ENCODE measurements at regions not wholly inside any gene's neighbourhood (a gene's known extent, or its start where the extent isn't known, plus 50 kb on each side); places are given as distances from the start of the nearest gene placed in this dataset.

DNA sequence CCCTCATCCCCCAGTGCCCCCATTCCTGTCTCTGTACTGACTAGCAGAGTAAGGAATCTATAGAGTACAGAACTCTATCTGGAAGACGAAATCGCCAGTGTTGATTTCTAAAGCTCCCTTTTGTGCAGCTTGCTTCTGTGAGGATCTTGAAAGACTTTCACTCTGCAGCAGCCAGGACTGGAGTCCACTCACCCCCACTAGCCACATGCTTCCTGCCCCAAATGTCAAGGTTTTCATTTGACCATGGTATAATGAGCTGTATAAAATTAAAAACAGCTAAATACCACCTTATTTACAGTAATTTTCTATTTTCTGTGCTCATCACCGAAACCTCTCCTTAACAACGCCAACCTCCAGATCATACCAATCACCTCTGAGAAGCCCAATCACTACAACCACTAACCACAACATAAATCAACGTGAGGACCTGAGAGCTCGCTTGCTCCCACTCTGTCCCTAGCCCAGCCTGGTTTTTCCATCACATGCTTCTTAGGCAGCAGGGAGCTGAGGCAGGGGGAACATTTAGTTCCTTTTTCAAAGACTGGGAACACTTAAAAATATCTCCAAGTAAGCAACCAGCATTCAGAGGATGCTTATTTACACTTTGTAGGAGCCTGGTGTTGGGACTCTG, 56.1 kb upstream of the IRF2BP2 start:
- TF ChIP-seq FOXM1 (IDR thresholded peaks at IDR 0.05; ENCODE audit: borderline replicate concordance, low read depth) (no peak), CREB1 (IDR thresholded peaks at IDR 0.05; ENCODE audit: low read depth) (no peak), EP300 (IDR thresholded peaks at IDR 0.05; ENCODE audit: borderline replicate concordance) (no peak), ZBTB7A (IDR thresholded peaks at IDR 0.05; ENCODE audit: low read depth) (no peak), EGR1 (IDR thresholded peaks at IDR 0.05) (no peak), YY1 (IDR thresholded peaks at IDR 0.05; ENCODE audit: low read depth) (no peak), NFIC (IDR thresholded peaks at IDR 0.05) (no peak), RAD21 (IDR thresholded peaks at IDR 0.05; ENCODE audit: low read depth) (no peak), TCF12 (IDR thresholded peaks at IDR 0.05; ENCODE audit: low read depth) (no peak), TAF1 (IDR thresholded peaks at IDR 0.05; ENCODE audit: low read depth) (no peak), TEAD4 (IDR thresholded peaks at IDR 0.05) (no peak)
- TF ChIP-seq, protein P1, sequence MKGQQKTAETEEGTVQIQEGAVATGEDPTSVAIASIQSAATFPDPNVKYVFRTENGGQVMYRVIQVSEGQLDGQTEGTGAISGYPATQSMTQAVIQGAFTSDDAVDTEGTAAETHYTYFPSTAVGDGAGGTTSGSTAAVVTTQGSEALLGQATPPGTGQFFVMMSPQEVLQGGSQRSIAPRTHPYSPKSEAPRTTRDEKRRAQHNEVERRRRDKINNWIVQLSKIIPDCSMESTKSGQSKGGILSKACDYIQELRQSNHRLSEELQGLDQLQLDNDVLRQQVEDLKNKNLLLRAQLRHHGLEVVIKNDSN (IDR thresholded peaks at IDR 0.05) = no peak
- TF ChIP-seq, protein P2, sequence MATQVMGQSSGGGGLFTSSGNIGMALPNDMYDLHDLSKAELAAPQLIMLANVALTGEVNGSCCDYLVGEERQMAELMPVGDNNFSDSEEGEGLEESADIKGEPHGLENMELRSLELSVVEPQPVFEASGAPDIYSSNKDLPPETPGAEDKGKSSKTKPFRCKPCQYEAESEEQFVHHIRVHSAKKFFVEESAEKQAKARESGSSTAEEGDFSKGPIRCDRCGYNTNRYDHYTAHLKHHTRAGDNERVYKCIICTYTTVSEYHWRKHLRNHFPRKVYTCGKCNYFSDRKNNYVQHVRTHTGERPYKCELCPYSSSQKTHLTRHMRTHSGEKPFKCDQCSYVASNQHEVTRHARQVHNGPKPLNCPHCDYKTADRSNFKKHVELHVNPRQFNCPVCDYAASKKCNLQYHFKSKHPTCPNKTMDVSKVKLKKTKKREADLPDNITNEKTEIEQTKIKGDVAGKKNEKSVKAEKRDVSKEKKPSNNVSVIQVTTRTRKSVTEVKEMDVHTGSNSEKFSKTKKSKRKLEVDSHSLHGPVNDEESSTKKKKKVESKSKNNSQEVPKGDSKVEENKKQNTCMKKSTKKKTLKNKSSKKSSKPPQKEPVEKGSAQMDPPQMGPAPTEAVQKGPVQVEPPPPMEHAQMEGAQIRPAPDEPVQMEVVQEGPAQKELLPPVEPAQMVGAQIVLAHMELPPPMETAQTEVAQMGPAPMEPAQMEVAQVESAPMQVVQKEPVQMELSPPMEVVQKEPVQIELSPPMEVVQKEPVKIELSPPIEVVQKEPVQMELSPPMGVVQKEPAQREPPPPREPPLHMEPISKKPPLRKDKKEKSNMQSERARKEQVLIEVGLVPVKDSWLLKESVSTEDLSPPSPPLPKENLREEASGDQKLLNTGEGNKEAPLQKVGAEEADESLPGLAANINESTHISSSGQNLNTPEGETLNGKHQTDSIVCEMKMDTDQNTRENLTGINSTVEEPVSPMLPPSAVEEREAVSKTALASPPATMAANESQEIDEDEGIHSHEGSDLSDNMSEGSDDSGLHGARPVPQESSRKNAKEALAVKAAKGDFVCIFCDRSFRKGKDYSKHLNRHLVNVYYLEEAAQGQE (IDR thresholded peaks at IDR 0.05; ENCODE audit: low read depth) = no peak
- TF ChIP-seq, protein P3, sequence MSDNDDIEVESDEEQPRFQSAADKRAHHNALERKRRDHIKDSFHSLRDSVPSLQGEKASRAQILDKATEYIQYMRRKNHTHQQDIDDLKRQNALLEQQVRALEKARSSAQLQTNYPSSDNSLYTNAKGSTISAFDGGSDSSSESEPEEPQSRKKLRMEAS (IDR thresholded peaks at IDR 0.05) = no peak
